HG02588 (cell line): ENCODE measurements at regions not wholly inside any gene's neighbourhood (a gene's known extent, or its start where the extent isn't known, plus 50 kb on each side); places are given as distances from the start of the nearest gene placed in this dataset.
"Not testable (repeated sequence)": the region's sequence is repeated elsewhere in the genome, so short reads cannot be mapped to it uniquely, and the experiment has no call there.

Source experiments
- ATAC-seq: cut with Tn5 transposase; IDR thresholded peaks from one replicate; pipeline ENCODE4 v1.9.1; 2021; ENCODE audit warnings: mild to moderate bottlenecking, moderate library complexity; ENCODE audit not compliant: unreplicated experiment

- no peak for ATAC-seq
Measured at GRCh38 chr18:70554854-70555445, 266.1 kb downstream of the SOCS6 start.

GRCh38 chr18:70553936-70554260 is 265.1 kb downstream of the SOCS6 start:
- ATAC-seq, result no peak

GRCh38 chr18:70553245-70553935 is 264.5 kb downstream of the SOCS6 start:
- ATAC-seq, result no peak

GRCh38 chr18:70536370-70537062 is 247.7 kb downstream of the SOCS6 start:
- ATAC-seq, result no peak

GRCh38 chr18:70535041-70535440 is 246.2 kb downstream of the SOCS6 start:
- ATAC-seq, result no peak

DNA sequence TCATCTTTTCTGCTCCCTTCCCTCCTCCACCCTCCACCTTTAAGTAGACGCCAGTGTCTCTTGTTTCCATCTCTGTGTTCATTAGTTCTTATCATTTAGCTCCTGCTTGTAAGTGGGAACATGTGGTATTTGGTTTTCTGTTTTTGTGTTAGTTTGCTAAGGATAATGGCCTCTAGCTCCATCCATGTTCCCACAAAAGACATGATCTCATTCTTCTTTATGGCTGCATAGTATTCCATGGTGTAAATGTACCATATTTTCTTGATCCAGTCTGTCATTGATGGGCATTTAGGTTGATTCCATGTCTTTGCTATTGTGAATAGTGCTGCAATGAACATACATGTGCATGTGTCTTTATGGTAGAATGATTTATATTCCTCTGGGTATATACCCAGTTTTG is 236.5 kb downstream of the SOCS6 start:
- not testable (repeated sequence) for ATAC-seq

- no peak for ATAC-seq
Measured at GRCh38 chr18:70523792-70524182, 234.9 kb downstream of the SOCS6 start.

GRCh38 chr18:70523035-70523791 is 234.4 kb downstream of the SOCS6 start:
- ATAC-seq, result no peak

GRCh38 chr18:70522183-70522680 is 233.4 kb downstream of the SOCS6 start:
- ATAC-seq, result no peak

- ATAC-seq, result no peak
Measured at GRCh38 chr18:70520867-70521266, 232.0 kb downstream of the SOCS6 start.

- ATAC-seq, result no peak
Measured at GRCh38 chr18:70513502-70514171, 224.8 kb downstream of the SOCS6 start.

DNA sequence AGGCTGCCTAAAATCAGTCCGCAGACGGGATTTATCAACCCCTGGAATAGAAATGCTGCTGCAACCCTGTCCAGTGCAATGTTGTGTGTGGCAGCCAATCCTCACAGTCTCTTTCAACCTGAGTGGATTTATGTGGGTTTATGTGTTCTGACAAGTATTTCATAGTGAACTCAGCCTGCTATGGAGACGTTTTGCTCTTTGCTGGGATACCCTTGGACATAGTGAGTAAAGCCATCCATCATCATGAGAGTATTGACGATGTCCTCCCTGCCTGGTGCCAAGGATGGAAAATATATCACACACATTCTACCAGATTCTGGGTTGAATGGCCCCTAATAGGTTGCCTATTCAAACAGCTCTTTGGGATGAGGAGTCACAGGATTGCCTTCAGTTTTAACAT is 219.1 kb downstream of the SOCS6 start:
- ATAC-seq, result no peak

DNA sequence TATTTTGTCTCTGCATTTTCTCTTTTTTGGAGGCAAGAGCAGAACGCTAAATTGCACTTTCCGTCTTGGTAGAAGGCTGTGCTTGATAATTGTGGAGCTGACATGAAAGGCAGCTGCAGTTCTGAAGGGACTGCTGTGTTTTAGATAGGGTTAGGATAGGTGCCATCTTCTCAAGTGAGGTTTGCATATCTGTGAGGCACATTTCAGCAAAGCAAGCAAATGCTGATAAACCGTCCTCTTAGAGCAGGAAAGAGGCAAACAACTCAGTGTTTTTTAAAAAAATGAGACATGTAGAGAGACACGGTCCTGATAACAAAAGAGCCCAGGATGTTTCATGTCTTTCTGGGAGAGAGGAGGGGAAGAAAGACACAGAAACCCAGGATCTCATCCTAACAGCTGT is 217.7 kb downstream of the SOCS6 start:
- ATAC-seq, result no peak

DNA sequence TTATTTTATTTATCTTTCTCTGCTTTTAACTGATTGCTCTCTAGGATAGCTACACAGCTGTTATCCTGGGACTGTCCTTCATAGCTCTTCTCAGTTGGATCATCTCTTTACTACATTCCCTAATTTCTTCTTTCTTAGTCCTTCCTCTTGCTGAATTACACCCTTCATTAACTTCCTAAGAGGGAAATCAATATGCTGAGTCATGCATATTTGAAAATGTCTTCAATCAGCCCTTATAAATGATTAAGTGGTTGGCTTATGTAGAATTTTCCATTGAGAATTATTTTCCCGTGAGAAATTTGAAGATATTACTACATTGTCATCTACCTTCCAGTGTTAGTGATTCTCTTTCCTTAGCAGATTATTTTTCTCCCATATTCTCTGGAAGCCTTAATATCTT is 214.2 kb downstream of the SOCS6 start:
- ATAC-seq, result no peak

- no peak for ATAC-seq
Measured at GRCh38 chr18:70501358-70501757, 212.5 kb downstream of the SOCS6 start.

GRCh38 chr18:70500748-70501147 is 211.9 kb downstream of the SOCS6 start:
- no peak for ATAC-seq

GRCh38 chr18:70499218-70499691 is 210.4 kb downstream of the SOCS6 start:
- no peak for ATAC-seq

GRCh38 chr18:70496353-70497294 is 207.8 kb downstream of the SOCS6 start:
- no peak for ATAC-seq

DNA sequence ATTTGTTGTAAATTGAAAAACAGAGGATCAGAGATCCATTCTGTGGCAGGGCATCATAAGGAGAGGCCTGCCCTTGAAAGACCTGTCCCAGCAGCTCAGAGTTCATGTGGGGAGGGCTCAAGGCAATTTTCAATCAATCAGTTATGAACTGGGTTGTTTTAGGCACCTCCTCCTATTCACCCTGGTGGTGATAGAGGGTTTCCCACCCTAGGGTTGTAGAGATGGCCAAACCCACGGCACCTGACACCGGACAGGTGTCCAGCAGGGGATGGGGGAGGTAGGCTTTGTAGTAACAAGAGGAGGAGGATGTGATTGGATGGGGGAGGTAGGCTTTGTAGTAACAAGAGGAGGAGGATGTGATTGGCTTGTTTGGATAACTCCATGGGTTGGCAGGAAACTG is 205.7 kb downstream of the SOCS6 start:
- no peak for ATAC-seq

- ATAC-seq, result no peak
Measured at GRCh38 chr18:70493461-70493860, 204.6 kb downstream of the SOCS6 start.
